ENCODE measurements at regions not wholly inside any gene's neighbourhood (a gene's known extent, or its start where the extent isn't known, plus 50 kb on each side); places are given as distances from the start of the nearest gene placed in this dataset.
"Not testable (repeated sequence)": the region's sequence is repeated elsewhere in the genome, so short reads cannot be mapped to it uniquely, and the experiment has no call there.

DNA sequence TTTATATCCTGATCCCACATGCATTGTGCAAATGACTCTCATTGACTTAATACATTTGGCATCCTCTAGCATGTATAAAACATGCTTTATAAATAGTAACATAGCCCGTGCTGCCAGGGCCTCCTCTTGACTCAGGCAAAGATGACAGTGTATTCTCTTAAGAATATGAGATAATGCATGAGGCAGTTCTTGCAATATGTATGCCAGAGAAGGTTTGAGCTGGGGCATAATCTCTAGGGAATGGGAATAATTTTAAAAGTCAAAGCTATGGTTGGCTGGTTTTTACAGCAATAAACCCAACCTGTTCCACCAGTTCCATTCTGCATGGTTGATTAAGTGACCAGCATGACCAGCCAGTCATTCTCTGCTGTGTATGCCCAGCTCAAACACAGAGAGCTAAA is 179.0 kb upstream of the PFN2 start:
- DNase-seq: no peak

DNA sequence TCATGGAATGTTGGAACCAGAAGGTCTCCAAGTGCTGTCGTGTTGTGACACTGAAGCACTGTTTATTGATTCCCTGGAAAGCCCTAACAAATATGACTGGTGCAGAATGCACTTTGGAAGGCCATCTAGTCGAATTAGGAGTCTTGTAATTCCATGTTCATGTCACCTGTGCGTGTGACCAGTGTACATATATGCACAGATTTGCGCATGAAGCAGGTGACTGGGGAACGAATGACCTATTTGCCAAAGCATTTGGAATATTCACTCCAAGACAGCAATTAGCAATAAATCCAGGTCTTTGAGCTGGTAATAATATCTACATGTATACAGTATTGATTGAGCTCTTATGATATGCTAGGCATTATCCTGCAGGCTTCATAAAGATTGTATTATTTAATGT is 177.5 kb upstream of the PFN2 start:
- no peak for DNase-seq

- DNase-seq: no peak
Observed at GRCh38 chr3:150147776-150148175, 177.1 kb upstream of the PFN2 start.

- DNase-seq: no peak
Observed at GRCh38 chr3:150146991-150147761, 176.5 kb upstream of the PFN2 start.

DNA sequence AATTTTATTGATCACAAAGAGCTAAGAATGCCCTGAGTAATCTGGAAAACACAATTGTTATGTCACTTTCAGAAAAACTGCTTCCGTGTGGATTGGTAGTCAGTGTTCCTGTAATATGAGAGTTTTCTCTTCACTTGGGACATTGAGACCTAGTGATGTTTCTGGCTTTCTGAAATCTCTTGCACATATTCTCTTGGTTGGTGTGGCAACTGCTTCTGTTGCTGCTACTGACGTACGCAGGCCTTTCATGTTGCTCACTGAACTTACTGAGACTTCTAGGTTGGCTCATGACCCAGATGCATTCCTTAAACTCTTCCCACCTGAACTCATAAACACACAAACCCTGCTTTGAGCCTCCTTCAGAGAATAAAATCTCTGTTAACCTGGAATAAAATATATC is 175.0 kb upstream of the PFN2 start:
- no peak for DNase-seq

GRCh38 chr3:150144191-150144708 is 173.6 kb upstream of the PFN2 start:
- DNase-seq: no peak

DNA sequence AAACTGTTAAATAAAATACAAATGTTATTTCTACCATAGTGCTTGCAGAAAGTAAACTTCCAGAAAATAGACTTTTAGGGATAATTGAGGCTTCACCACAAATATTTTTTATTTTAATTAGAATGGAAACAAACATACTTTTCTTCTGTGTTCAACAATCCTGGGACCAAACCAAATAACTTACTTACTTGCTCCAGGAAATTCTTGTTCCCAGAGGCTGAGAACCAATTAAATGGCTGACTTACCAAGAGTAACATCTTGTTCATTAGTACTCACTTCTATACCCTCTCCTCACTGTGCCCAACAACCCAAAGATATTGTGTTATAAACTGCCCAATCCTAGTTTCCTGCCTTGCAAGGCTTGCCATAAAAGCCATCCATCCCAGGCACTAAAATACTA is 172.2 kb upstream of the PFN2 start:
- DNase-seq: no peak

GRCh38 chr3:150141790-150142326 is 171.2 kb upstream of the PFN2 start:
- no peak for DNase-seq

- no peak for DNase-seq
Observed at GRCh38 chr3:150140614-150141321, 170.1 kb upstream of the PFN2 start.

DNA sequence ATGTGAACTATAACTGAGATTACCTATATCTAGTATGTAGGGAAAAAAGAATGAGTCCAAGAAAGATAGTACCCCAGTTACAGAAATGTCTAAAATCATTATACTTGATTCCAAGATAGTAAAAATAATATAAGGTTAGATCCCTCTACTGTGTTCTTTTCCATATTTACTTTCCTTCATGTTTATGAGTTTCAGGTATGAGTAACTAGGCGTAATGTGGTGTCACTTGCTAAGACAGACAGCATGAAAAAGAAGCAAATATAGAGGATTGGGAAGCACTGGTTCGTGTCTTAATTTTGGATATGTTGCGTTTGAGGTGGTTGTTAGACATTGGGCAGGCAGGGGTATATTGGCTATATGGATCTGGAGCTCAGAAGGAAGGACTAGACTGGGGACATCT is 168.1 kb upstream of the PFN2 start:
- no peak for DNase-seq

DNA sequence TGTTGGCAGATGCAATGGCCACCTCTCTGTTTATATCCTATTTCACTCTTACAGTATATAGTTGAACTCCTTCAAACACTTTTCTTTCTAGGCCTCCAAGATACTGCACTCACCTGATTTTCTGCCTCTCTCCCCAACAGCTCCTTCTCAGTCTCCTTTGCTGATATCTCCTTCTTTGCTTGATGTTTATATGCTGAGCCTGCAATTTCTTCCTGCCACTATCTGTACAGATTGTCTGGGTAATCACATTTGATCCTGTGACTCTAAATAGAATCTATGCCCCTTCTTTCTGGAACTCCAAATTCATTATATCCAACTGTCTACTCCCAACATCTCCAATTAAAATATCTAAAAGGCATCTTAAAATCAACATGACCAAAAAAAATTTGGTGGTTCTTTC is 165.5 kb upstream of the PFN2 start:
- DNase-seq: no peak

DNA sequence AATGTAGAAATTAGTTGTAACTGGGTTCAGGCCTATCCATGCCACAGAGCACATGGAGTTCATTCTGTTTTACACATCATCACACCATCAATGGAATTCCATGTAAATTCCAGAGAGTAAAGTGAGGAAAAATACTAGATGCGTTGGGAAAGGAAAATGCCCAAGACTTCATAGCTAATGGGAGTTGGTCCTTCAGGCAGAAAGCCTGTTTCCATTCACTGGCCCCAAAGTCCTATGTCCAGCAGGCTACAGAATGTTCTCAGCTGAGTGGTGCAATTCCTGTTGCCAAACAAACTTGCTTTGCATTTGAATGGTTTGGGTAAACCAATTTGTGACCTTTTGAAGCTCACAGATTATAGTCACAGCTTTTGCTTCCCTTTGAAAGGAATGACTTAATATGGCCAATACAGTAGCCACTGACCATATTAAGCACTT is 164.6 kb upstream of the PFN2 start:
- no peak for DNase-seq

DNA sequence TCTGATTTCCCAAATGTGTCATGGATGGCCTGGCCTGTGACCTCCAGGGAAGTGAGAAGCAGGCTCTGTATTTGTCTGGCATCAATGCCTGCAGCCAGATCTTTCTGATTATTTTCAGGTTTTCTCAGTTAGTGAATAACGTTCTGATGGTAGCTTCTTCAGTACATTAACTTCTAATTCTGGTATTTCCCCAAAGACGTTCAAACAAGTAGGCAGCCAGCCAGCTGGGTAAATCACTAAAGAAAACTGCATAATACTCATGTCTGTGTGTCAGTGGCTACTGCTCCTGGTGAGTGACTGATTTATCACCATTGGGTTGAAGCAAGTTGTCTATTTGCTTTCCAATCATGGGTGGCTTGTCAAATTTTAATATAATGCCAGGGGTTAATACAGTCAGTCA is 162.6 kb upstream of the PFN2 start:
- no peak for DNase-seq

- DNase-seq: peak; percentile 32
Observed at GRCh38 chr3:150132101-150132749, 161.5 kb upstream of the PFN2 start.

- DNase-seq: no peak
Observed at GRCh38 chr3:150131663-150132062, 161.0 kb upstream of the PFN2 start.

GRCh38 chr3:150130404-150131100 is 159.9 kb upstream of the PFN2 start:
- DNase-seq: no peak

DNA sequence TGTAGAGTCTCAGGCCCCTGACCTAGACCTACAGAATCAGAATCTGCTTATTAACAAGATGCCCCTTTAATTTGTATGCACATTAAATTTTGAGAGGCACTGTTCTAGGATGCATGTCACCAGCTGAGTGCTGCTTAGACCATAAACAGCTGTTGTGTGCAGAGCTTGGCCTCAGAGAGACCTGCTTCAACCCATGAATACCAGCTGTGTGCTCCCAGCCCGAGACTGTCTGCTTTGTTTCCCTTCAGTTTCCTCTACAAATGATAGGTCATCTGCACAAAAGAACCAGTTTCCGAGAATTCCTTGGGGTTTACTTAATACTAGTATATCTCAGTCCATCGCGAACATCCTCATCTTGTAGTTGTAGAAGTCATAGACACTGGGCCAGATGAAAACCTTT is 158.5 kb upstream of the PFN2 start:
- no peak for DNase-seq

GRCh38 chr3:150128126-150128525 is 157.4 kb upstream of the PFN2 start:
- no peak for DNase-seq

DNA sequence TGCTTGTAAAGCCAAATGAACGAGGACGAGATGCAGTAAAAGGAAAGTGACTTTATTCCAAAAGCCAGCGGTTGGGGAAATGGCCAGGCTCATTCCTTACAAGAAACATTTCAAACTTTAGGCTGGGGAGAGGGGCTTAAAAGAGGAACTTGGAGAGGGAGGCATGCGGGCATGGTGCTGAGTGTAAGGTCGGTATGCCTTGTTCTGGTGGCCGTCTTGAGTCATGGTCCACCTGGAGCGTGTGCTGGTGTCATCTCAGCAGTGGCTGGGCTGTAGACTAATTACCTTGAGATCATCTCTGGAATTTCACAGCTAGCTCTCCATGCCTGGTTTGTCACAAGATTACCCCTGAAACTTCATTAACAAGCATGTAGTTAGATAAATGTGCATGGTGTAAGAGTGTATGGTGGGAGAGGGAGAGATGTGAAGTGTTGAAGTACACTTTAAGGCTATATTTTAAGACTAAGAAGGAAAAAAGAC is 156.4 kb upstream of the PFN2 start:
- DNase-seq: no peak

DNA sequence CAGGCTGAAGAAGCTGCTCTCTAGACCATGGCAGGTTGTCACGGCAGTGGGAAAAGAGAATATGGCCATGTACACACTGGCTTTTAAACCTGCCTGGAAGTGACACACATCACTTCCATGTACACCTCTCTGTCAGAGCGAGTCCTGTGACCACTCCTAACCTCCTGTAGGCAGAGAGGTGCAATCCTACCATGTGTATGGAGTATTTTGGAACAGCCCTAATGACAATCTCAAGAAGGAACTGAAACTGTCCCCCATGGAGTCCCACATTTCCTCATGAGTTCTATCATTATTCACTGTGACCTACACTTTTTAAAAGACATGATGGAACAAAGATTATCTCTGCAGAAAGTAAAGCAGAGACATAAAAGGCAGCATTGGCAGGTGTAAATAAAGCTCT is 153.4 kb upstream of the PFN2 start:
- no peak for DNase-seq

GRCh38 chr3:150123249-150123648 is 152.6 kb upstream of the PFN2 start:
- not testable (repeated sequence) for DNase-seq

DNA sequence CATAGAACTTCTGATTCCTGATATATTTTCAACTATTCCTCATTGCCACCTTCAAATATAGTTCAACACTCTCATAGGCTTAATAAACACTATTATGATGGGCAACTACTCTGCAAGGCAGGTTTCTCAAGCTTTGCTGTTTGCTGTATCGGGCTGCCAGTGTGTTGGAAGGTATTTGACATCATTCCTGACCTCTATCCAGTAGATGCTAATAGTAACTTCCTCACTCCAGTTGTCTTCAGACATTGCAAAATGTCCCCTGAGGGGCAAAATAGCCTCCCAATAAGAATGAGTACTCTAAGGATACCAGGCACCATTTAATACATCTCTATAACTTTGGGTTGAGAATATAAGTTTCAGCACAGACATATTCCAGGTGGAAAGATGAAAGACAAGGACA is 147.5 kb upstream of the PFN2 start:
- DNase-seq: no peak

- no peak for DNase-seq
Observed at GRCh38 chr3:150117076-150117475, 146.4 kb upstream of the PFN2 start.
